ENCODE measurements at regions not wholly inside any gene's neighbourhood (a gene's known extent, or its start where the extent isn't known, plus 50 kb on each side); places are given as distances from the start of the nearest gene placed in this dataset.

DNA sequence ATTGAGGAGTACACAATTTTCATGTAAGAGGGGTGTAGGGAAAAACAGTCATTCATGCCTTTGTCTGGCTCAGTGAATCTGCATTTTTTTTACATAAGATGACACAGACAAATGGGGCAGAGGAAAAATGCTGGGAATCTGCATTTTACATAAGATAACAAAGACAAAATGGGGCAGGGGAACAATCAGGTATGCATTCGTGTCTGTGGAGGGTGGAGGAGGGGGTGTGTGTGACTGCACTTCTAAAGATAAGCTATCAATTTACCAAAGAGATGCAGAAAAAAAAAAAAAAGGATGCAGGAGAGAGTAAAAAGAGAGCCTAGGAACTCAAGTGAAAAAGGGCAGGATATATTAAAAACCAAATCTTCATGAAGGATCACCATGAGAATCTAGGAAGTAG lies 637.4 kb downstream of the ZNF674 start:
- no peak for TF ChIP-seq XRCC4 (IDR thresholded peaks at IDR 0.05; ENCODE audit: extremely low read depth, insufficient read depth, insufficient read length)
- TF ChIP-seq EP300 (IDR thresholded peaks at IDR 0.05; ENCODE audit: low read length), result no peak
- TF ChIP-seq ZNF274 (IDR thresholded peaks at IDR 0.05; ENCODE audit: borderline replicate concordance, low read depth, low read length), result no peak
- no peak for TF ChIP-seq FOS (IDR thresholded peaks at IDR 0.05; ENCODE audit: extremely low read depth, insufficient read length)
- TF ChIP-seq BACH1 (tag; IDR thresholded peaks at IDR 0.05), result no peak
- TF ChIP-seq CBX8 (IDR thresholded peaks at IDR 0.05; ENCODE audit: borderline replicate concordance, extremely low read depth, low read depth, low read length, poor library complexity, severe bottlenecking), result no peak
- TF ChIP-seq CBFB (CRISPR knock-in tag; IDR thresholded peaks at IDR 0.05), result no peak
- TF ChIP-seq POLR2AphosphoS5 (IDR thresholded peaks at IDR 0.05; ENCODE audit: control insufficient read depth, insufficient read depth, low read depth, low read length), result no peak
- TF ChIP-seq ZNF589 (CRISPR knock-in tag; IDR thresholded peaks at IDR 0.05; ENCODE audit: low read depth), result no peak
- TF ChIP-seq ETV5 (CRISPR knock-in tag; IDR thresholded peaks at IDR 0.05; ENCODE audit: low read depth), result no peak
- TF ChIP-seq, protein P1, sequence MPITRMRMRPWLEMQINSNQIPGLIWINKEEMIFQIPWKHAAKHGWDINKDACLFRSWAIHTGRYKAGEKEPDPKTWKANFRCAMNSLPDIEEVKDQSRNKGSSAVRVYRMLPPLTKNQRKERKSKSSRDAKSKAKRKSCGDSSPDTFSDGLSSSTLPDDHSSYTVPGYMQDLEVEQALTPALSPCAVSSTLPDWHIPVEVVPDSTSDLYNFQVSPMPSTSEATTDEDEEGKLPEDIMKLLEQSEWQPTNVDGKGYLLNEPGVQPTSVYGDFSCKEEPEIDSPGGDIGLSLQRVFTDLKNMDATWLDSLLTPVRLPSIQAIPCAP (CRISPR knock-in tag; IDR thresholded peaks at IDR 0.05; ENCODE audit: borderline replicate concordance), result no peak
